Activated CD4-positive, alpha-beta T cell treated with anti-CD3 and anti-CD28 coated beads, Interleukin-2, amount 10 ng/mL, durations not matched to agents 24 days and 14 days (primary cell): ENCODE measurements at regions not wholly inside any gene's neighbourhood (a gene's known extent, or its start where the extent isn't known, plus 50 kb on each side); places are given as distances from the start of the nearest gene placed in this dataset.
"Not testable (repeated sequence)": the region's sequence is repeated elsewhere in the genome, so short reads cannot be mapped to it uniquely, and the experiment has no call there.

Experiments
- DNase-seq: peaks from one replicate; pipeline ENCODE4 v3.0.0; 2022
- H3K27ac Mint-ChIP-seq: one replicate; pipeline ENCODE4 v1.8.0; 2022; ENCODE audit warnings: mild to moderate bottlenecking, mixed read lengths
- H3K27me3 Mint-ChIP-seq: one replicate; pipeline ENCODE4 v1.8.0; 2022; ENCODE audit warnings: mixed read lengths
- H3K36me3 Mint-ChIP-seq: one replicate; pipeline ENCODE4 v1.8.0; 2022; ENCODE audit warnings: low read depth, mild to moderate bottlenecking, mixed read lengths
- H3K4me1 Mint-ChIP-seq: one replicate; pipeline ENCODE4 v1.8.0; 2021; ENCODE audit warnings: mixed read lengths
- H3K4me3 Mint-ChIP-seq: one replicate; pipeline ENCODE4 v1.8.0; 2022; ENCODE audit warnings: mild to moderate bottlenecking, moderate library complexity, mixed read lengths
- H3K9me3 Mint-ChIP-seq: one replicate; pipeline ENCODE4 v1.8.0; 2021; ENCODE audit warnings: mixed read lengths
- intact Hi-C: fragments of 100-400 bp; cut with micrococcal nuclease; formaldehyde crosslinking; loops from one replicate; pipeline ENCODE4 v1.15.1; 2023

GRCh38 chr9:75658301-75658905 is 232.1 kb upstream of the PCSK5 start:
- H3K27me3 Mint-ChIP-seq: peaks cover 4% of the 10 kb centered on the region
- no peak for DNase-seq
- no peak overlapping the region for H3K4me3 Mint-ChIP-seq
- no peaks in the 10 kb centered on the region for H3K9me3 Mint-ChIP-seq
- intact Hi-C loops: no loop called here
- H3K36me3 Mint-ChIP-seq: no peaks in the 10 kb centered on the region
- no peaks in the 10 kb centered on the region for H3K4me1 Mint-ChIP-seq
- no peak overlapping the region for H3K27ac Mint-ChIP-seq

GRCh38 chr9:75664597-75664996 is 225.9 kb upstream of the PCSK5 start:
- no peak overlapping the region for H3K4me3 Mint-ChIP-seq
- H3K27ac Mint-ChIP-seq: no peak overlapping the region
- intact Hi-C loops: no loop called here
- no peaks in the 10 kb centered on the region for H3K9me3 Mint-ChIP-seq
- H3K36me3 Mint-ChIP-seq: no peaks in the 10 kb centered on the region
- peaks cover 2% of the 10 kb centered on the region for H3K27me3 Mint-ChIP-seq
- H3K4me1 Mint-ChIP-seq: no peaks in the 10 kb centered on the region
- DNase-seq: no peak

- no peak for DNase-seq
- no peak overlapping the region for H3K4me3 Mint-ChIP-seq
- intact Hi-C loops: no loop called here
- H3K36me3 Mint-ChIP-seq: no peaks in the 10 kb centered on the region
- H3K27ac Mint-ChIP-seq: no peak overlapping the region
- no peaks in the 10 kb centered on the region for H3K4me1 Mint-ChIP-seq
- H3K27me3 Mint-ChIP-seq: peaks cover 2% of the 10 kb centered on the region
- no peaks in the 10 kb centered on the region for H3K9me3 Mint-ChIP-seq
Measured at GRCh38 chr9:75666856-75667554, 223.5 kb upstream of the PCSK5 start.

- H3K9me3 Mint-ChIP-seq: no peaks in the 10 kb centered on the region
- no peak for DNase-seq
- H3K4me3 Mint-ChIP-seq: no peak overlapping the region
- H3K27ac Mint-ChIP-seq: no peak overlapping the region
- H3K27me3 Mint-ChIP-seq: peaks cover 2% of the 10 kb centered on the region
- no peaks in the 10 kb centered on the region for H3K4me1 Mint-ChIP-seq
- H3K36me3 Mint-ChIP-seq: no peaks in the 10 kb centered on the region
- intact Hi-C loops: no loop called here
Measured at GRCh38 chr9:75669721-75670120, 220.8 kb upstream of the PCSK5 start.

- no peaks in the 10 kb centered on the region for H3K9me3 Mint-ChIP-seq
- H3K36me3 Mint-ChIP-seq: no peaks in the 10 kb centered on the region
- H3K4me3 Mint-ChIP-seq: no peak overlapping the region
- no peak for DNase-seq
- H3K27me3 Mint-ChIP-seq: peaks cover 2% of the 10 kb centered on the region
- no peak overlapping the region for H3K27ac Mint-ChIP-seq
- intact Hi-C loops: no loop called here
- no peaks in the 10 kb centered on the region for H3K4me1 Mint-ChIP-seq
Measured at GRCh38 chr9:75671354-75671753, 219.1 kb upstream of the PCSK5 start.

GRCh38 chr9:75672478-75672877 is 218.0 kb upstream of the PCSK5 start:
- intact Hi-C loops: no loop called here
- H3K27me3 Mint-ChIP-seq: peaks cover 2% of the 10 kb centered on the region
- H3K27ac Mint-ChIP-seq: no peak overlapping the region
- no peak for DNase-seq
- no peaks in the 10 kb centered on the region for H3K36me3 Mint-ChIP-seq
- no peak overlapping the region for H3K4me3 Mint-ChIP-seq
- no peaks in the 10 kb centered on the region for H3K9me3 Mint-ChIP-seq
- H3K4me1 Mint-ChIP-seq: no peaks in the 10 kb centered on the region

- no peak overlapping the region for H3K27ac Mint-ChIP-seq
Measured at GRCh38 chr9:75683591-75683990, 206.9 kb upstream of the PCSK5 start.

GRCh38 chr9:75685062-75685461 is 205.4 kb upstream of the PCSK5 start:
- Mint-ChIP-seq H3K36me3 (no peaks in the 10 kb centered on the region), H3K4me1 (no peaks in the 10 kb centered on the region), H3K4me3 (no peak overlapping the region), H3K27me3 (no peaks in the 10 kb centered on the region), H3K27ac (no peak overlapping the region), H3K9me3 (no peaks in the 10 kb centered on the region)
- intact Hi-C loops: no loop called here
- DNase-seq: no peak

More at GRCh38 chr9:75683591-75683990, 206.9 kb upstream of the PCSK5 start:
- DNase-seq: no peak
- no peak overlapping the region for H3K4me3 Mint-ChIP-seq
- H3K4me1 Mint-ChIP-seq: no peaks in the 10 kb centered on the region
- H3K36me3 Mint-ChIP-seq: no peaks in the 10 kb centered on the region
- H3K27me3 Mint-ChIP-seq: no peaks in the 10 kb centered on the region
- intact Hi-C loops: no loop called here
- H3K9me3 Mint-ChIP-seq: no peaks in the 10 kb centered on the region

- H3K4me3 Mint-ChIP-seq: no peak overlapping the region
- no peak for DNase-seq
- intact Hi-C loops: no loop called here
- H3K9me3 Mint-ChIP-seq: no peaks in the 10 kb centered on the region
- H3K4me1 Mint-ChIP-seq: no peaks in the 10 kb centered on the region
- no peak overlapping the region for H3K27ac Mint-ChIP-seq
- H3K27me3 Mint-ChIP-seq: no peaks in the 10 kb centered on the region
- no peaks in the 10 kb centered on the region for H3K36me3 Mint-ChIP-seq
Measured at GRCh38 chr9:75687359-75687953, 203.0 kb upstream of the PCSK5 start.

- H3K4me3 Mint-ChIP-seq, H3K27ac Mint-ChIP-seq, intact Hi-C loops, H3K36me3 Mint-ChIP-seq, H3K27me3 Mint-ChIP-seq, H3K9me3 Mint-ChIP-seq, DNase-seq, H3K4me1 Mint-ChIP-seq: not testable (repeated sequence)
Measured at GRCh38 chr9:75690551-75690950, 199.9 kb upstream of the PCSK5 start.

- intact Hi-C loops: no loop called here
- Mint-ChIP-seq H3K27ac (no peak overlapping the region), H3K36me3 (no peaks in the 10 kb centered on the region), H3K4me3 (no peak overlapping the region), H3K27me3 (no peaks in the 10 kb centered on the region), H3K9me3 (no peaks in the 10 kb centered on the region), H3K4me1 (no peaks in the 10 kb centered on the region)
- DNase-seq: no peak
Measured at GRCh38 chr9:75691408-75691807, 199.1 kb upstream of the PCSK5 start.

- Mint-ChIP-seq H3K27me3 (no peaks in the 10 kb centered on the region), H3K4me3 (no peak overlapping the region), H3K36me3 (no peaks in the 10 kb centered on the region), H3K27ac (no peak overlapping the region), H3K4me1 (no peaks in the 10 kb centered on the region), H3K9me3 (no peaks in the 10 kb centered on the region)
- DNase-seq: no peak
- intact Hi-C loops: no loop called here
Measured at GRCh38 chr9:75692309-75692708, 198.2 kb upstream of the PCSK5 start.

- H3K27ac Mint-ChIP-seq: no peak overlapping the region
- H3K4me3 Mint-ChIP-seq: no peak overlapping the region
- no peaks in the 10 kb centered on the region for H3K4me1 Mint-ChIP-seq
- H3K36me3 Mint-ChIP-seq: no peaks in the 10 kb centered on the region
- no peak for DNase-seq
- no peaks in the 10 kb centered on the region for H3K27me3 Mint-ChIP-seq
- intact Hi-C loops: no loop called here
- H3K9me3 Mint-ChIP-seq: no peaks in the 10 kb centered on the region
Measured at GRCh38 chr9:75695921-75696320, 194.6 kb upstream of the PCSK5 start.

GRCh38 chr9:75699017-75699416 is 191.5 kb upstream of the PCSK5 start:
- Mint-ChIP-seq H3K4me3 (no peak overlapping the region), H3K4me1 (no peaks in the 10 kb centered on the region), H3K36me3 (no peaks in the 10 kb centered on the region), H3K27me3 (no peaks in the 10 kb centered on the region), H3K27ac (no peak overlapping the region), H3K9me3 (no peaks in the 10 kb centered on the region)
- intact Hi-C loops: no loop called here
- DNase-seq: no peak
